ENCODE measurements at regions not wholly inside any gene's neighbourhood (a gene's known extent, or its start where the extent isn't known, plus 50 kb on each side); places are given as distances from the start of the nearest gene placed in this dataset.

DNA sequence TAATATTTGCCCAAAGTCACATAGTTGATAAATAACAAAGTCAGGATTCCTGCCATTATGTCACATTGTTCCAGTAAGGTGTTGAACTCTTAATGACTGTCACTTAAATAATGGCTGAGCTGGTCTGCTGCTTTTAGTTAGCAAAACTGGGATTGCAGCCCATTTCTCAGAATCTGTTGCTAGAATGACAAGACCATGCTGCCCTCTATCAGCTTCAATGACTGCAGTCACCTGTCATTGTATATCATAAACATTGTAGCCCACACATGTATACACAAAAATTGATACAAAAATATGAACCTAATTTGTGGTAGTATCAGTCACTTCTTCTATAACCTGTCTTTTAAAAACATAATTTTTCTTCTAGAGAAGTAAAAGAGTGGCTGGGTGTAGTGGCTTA is 121.1 kb downstream of the FAM161A start:
- TF ChIP-seq, protein P1, sequence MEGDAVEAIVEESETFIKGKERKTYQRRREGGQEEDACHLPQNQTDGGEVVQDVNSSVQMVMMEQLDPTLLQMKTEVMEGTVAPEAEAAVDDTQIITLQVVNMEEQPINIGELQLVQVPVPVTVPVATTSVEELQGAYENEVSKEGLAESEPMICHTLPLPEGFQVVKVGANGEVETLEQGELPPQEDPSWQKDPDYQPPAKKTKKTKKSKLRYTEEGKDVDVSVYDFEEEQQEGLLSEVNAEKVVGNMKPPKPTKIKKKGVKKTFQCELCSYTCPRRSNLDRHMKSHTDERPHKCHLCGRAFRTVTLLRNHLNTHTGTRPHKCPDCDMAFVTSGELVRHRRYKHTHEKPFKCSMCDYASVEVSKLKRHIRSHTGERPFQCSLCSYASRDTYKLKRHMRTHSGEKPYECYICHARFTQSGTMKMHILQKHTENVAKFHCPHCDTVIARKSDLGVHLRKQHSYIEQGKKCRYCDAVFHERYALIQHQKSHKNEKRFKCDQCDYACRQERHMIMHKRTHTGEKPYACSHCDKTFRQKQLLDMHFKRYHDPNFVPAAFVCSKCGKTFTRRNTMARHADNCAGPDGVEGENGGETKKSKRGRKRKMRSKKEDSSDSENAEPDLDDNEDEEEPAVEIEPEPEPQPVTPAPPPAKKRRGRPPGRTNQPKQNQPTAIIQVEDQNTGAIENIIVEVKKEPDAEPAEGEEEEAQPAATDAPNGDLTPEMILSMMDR (conservative IDR thresholded peaks at IDR 0.05) = no peak
- TF ChIP-seq ZFX (IDR thresholded peaks at IDR 0.05) = no peak

Measured in C4-2B (cell line).